HEK293 (cell line): ENCODE measurements at regions not wholly inside any gene's neighbourhood (a gene's known extent, or its start where the extent isn't known, plus 50 kb on each side); places are given as distances from the start of the nearest gene placed in this dataset.

Experiments
- CTCF ChIA-PET: fragments of 350-600 bp; formaldehyde crosslinking; extraction: SDS; loops from one replicate; lab custom pipeline; 2021; ENCODE audit warnings: antibody characterized with exemption; lab: Yijun Ruan, JAX
- POLR2A ChIA-PET: fragments of 300-600 bp; formaldehyde crosslinking; extraction: SDS; loops from one replicate; lab custom pipeline; 2020; ENCODE audit warnings: antibody characterized with exemption, inconsistent platforms; lab: Yijun Ruan, JAX
- H3K27ac ChIP-seq: fragments of 200-500 bp; sonication (Bioruptor generic); 2 replicates; pipeline ENCODE4 v1.5.1; 2014; ENCODE audit warnings: low read depth, low read length, control low read depth, inconsistent platforms; ENCODE audit errors: extremely low read depth
- H3K36me3 ChIP-seq, 2 experiments: fragments of 200-500 bp in 1 of 2; sonication (Bioruptor generic) in 1 of 2; 1 replicate in 1 of 2; 2 replicates in 1 of 2; pipeline ENCODE4 v1.5.1; 2014 to 2017; ENCODE audit warnings: inconsistent platforms in 2 of 2, low read length in 2 of 2; ENCODE audit not compliant: control insufficient read depth in 2 of 2, insufficient read depth in 1 of 2
- H3K4me1 ChIP-seq: fragments of 200-500 bp; sonication (Bioruptor generic); 2 replicates; pipeline ENCODE4 v1.5.1; 2014; ENCODE audit warnings: mild to moderate bottlenecking, low read length, inconsistent platforms; ENCODE audit not compliant: control insufficient read depth, insufficient read depth
- H3K4me3 ChIP-seq: 2 replicates; pipeline ENCODE4 v1.5.1; 2011; ENCODE audit warnings: low read depth, mild to moderate bottlenecking, control low read depth, low read length, moderate library complexity
- H3K9me3 ChIP-seq: fragments of 200-500 bp; sonication (Bioruptor generic); 2 replicates; pipeline ENCODE4 v1.5.1; 2014; ENCODE audit warnings: low read depth, low read length, inconsistent platforms; ENCODE audit not compliant: control insufficient read depth, insufficient read depth
- PRDM2 ChIP-seq: fragments of 450-650 bp; formaldehyde crosslinking; IDR thresholded peaks from 2 replicates; pipeline ENCODE4 v1.5.1; 2016; ENCODE audit warnings: missing biosample characterization, missing genetic modification characterization, borderline replicate concordance
- SCRT1 ChIP-seq: fragments of 450-650 bp; formaldehyde crosslinking; IDR thresholded peaks from 2 replicates; pipeline ENCODE4 v1.5.1; 2016; ENCODE audit warnings: missing biosample characterization, missing genetic modification characterization, borderline replicate concordance
- TCF7L2 ChIP-seq: IDR thresholded peaks from 2 replicates; pipeline ENCODE4 v1.6.1; 2011; ENCODE audit warnings: low read depth, mild to moderate bottlenecking, inconsistent platforms, low read length, moderate library complexity, borderline replicate concordance
- TRIM28 ChIP-seq: IDR thresholded peaks from 2 replicates; pipeline ENCODE4 v1.6.1; 2011; ENCODE audit warnings: low read length, control low read depth, borderline replicate concordance
- ZBTB21 ChIP-seq: fragments of 450-650 bp; formaldehyde crosslinking; IDR thresholded peaks from 2 replicates; pipeline ENCODE4 v1.5.1; 2017; ENCODE audit warnings: missing biosample characterization, missing genetic modification characterization
- ZNF114 ChIP-seq: fragments of 450-650 bp; formaldehyde crosslinking; IDR thresholded peaks from 2 replicates; pipeline ENCODE4 v1.5.0; 2017; ENCODE audit warnings: missing biosample characterization, missing genetic modification characterization
- ZNF394 ChIP-seq: fragments of 450-650 bp; formaldehyde crosslinking; IDR thresholded peaks from 2 replicates; pipeline ENCODE4 v1.5.1; 2016; ENCODE audit warnings: missing biosample characterization, missing genetic modification characterization, mild to moderate bottlenecking, moderate library complexity, borderline replicate concordance
- ZNF398 ChIP-seq: fragments of 450-650 bp; formaldehyde crosslinking; IDR thresholded peaks from 2 replicates; pipeline ENCODE4 v1.5.1; 2017; ENCODE audit warnings: missing biosample characterization, missing genetic modification characterization
- ZNF404 ChIP-seq: fragments of 450-650 bp; formaldehyde crosslinking; IDR thresholded peaks from 2 replicates; pipeline ENCODE4 v1.5.1; 2017; ENCODE audit warnings: missing biosample characterization, missing genetic modification characterization
- ZNF48 ChIP-seq: fragments of 450-650 bp; formaldehyde crosslinking; IDR thresholded peaks from 2 replicates; pipeline ENCODE4 v1.5.1; 2016; ENCODE audit warnings: missing biosample characterization, missing genetic modification characterization
- ZNF510 ChIP-seq: fragments of 450-650 bp; formaldehyde crosslinking; IDR thresholded peaks from 2 replicates; pipeline ENCODE4 v1.5.1; 2018; ENCODE audit warnings: mild to moderate bottlenecking, missing genetic modification characterization, missing biosample characterization; ENCODE audit not compliant: insufficient replicate concordance
- ZNF560 ChIP-seq: fragments of 450-650 bp; formaldehyde crosslinking; IDR thresholded peaks from 2 replicates; pipeline ENCODE4 v1.5.1; 2017; ENCODE audit warnings: missing biosample characterization, missing genetic modification characterization, borderline replicate concordance
- ZNF626 ChIP-seq: fragments of 450-650 bp; sonication (Bioruptor Pico); formaldehyde crosslinking; IDR thresholded peaks from 2 replicates; pipeline ENCODE4 v1.5.1; 2018; ENCODE audit warnings: missing biosample characterization, missing genetic modification characterization, inconsistent platforms
- ZNF677 ChIP-seq: fragments of 450-650 bp; IDR thresholded peaks from 2 replicates; pipeline ENCODE4 v1.5.0; 2018; ENCODE audit warnings: missing biosample characterization, mild to moderate bottlenecking, missing genetic modification characterization, moderate library complexity

GRCh38 chr15:61660579-61660978 is 399.7 kb downstream of the VPS13C start (continued):
- TF ChIP-seq ZNF398 (tag by site-specific recombination) (no peak), ZNF677 (tag by site-specific recombination) (no peak), PRDM2 (tag by site-specific recombination) (no peak), ZNF404 (tag by site-specific recombination) (no peak), ZNF560 (tag by site-specific recombination) (no peak)
- TF ChIP-seq, all 188 proteins: peak for 0

GRCh38 chr15:61659566-61660190 is 400.6 kb downstream of the VPS13C start:
- no peaks in the 10 kb centered on the region for H3K9me3 ChIP-seq
- no peaks in the 10 kb centered on the region for H3K4me1 ChIP-seq
- no peaks in the 10 kb centered on the region for H3K36me3 ChIP-seq
- no peak overlapping the region for H3K4me3 ChIP-seq
- no peak overlapping the region for H3K27ac ChIP-seq
- TF ChIP-seq ZNF48 (no peak), TRIM28 (no peak), ZBTB21 (tag by site-specific recombination) (no peak)
- TF ChIP-seq, all 188 proteins: peak for 0
- ChIA-PET CTCF (no interaction called here), POLR2A (no interaction called here)

- H3K36me3 ChIP-seq: no peaks in the 10 kb centered on the region
- ChIA-PET CTCF (no interaction called here), POLR2A (no interaction called here)
- no peak overlapping the region for H3K4me3 ChIP-seq
- H3K9me3 ChIP-seq: no peaks in the 10 kb centered on the region
- no peak overlapping the region for H3K27ac ChIP-seq
- H3K4me1 ChIP-seq: no peaks in the 10 kb centered on the region
- no peak for TF ChIP-seq TCF7L2
- TF ChIP-seq SCRT1: no peak
- no peak for TF ChIP-seq PRDM2 (tag by site-specific recombination)
- no peak for TF ChIP-seq ZNF114 (tag by site-specific recombination)
- TF ChIP-seq ZNF626 (tag by site-specific recombination): no peak
- no peak for TF ChIP-seq ZNF510
- TF ChIP-seq ZNF394: no peak
Measured at GRCh38 chr15:61657461-61657860, 402.8 kb downstream of the VPS13C start.
